ENCODE measurements at regions not wholly inside any gene's neighbourhood (a gene's known extent, or its start where the extent isn't known, plus 50 kb on each side); places are given as distances from the start of the nearest gene placed in this dataset.
A peak's percentile ranks its signal among the peaks of the same experiment; 100 is the strongest.

- no peak for DNase-seq
- TF ChIP-seq POLR2A (IDR thresholded peaks at IDR 0.05; ENCODE audit: low read length): no peak
Measured at GRCh38 chr6:14731611-14732010, 514.3 kb upstream of the JARID2 start.

DNA sequence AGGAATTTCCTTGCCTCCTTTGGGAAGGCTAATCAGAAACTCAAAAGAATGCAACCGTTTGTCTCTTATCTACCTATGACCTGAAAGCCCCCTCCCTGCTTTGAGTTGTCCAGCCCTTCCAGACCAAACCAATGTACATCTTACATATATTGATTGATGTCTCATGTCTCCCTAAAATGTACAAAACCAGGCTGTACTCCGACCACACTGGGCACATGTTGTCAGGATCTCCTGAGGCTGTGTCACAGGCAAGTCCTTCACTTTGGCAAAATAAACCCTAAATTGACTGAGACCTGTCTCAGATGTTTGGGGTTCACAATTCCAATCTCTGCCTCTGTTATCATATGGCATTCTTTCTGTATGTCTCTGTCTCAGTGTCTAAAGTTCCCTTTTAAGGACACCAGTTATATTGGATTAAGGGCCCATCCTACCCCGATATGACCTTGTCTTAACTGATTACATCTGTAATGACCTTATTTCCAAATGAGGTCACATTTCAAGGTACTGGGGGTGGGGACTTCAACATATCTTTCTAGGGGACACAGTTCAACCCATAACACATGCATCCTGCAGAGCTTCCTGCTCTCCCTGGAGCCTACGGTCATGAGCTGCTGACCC lies 513.5 kb upstream of the JARID2 start:
- TF ChIP-seq GATA1 (IDR thresholded peaks at IDR 0.05; ENCODE audit: low read depth, low read length) (no peak), POLR2A (IDR thresholded peaks at IDR 0.05; ENCODE audit: low read length) (no peak)
- peak; percentile 30 to 68 for DNase-seq

- TF ChIP-seq GATA1 (IDR thresholded peaks at IDR 0.05; ENCODE audit: low read depth, low read length): no peak
- no peak for TF ChIP-seq POLR2A (IDR thresholded peaks at IDR 0.05; ENCODE audit: low read length)
- peak in 1 of 2 experiments; percentile 68 for DNase-seq
Measured at GRCh38 chr6:14732844-14733757, 512.8 kb upstream of the JARID2 start.

DNA sequence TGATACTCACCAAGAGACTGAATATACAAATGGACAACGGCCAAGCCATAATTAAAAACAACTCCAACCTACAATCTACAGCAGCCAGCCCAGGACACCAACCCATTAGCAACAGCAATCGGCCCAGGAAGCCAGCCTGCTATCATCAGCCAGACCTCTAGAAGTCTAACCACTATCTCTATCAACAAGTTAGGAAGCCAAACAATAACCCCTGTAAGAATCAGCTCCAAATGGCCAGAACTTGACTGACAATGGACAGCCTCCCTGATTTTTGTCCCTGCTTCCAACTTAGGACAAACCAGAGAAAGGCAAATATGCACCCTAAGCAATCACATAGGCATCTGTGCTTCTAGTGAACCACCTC lies 511.8 kb upstream of the JARID2 start:
- peak; percentile 91 to 96 for DNase-seq
- TF ChIP-seq GATA1 (IDR thresholded peaks at IDR 0.05; ENCODE audit: low read depth, low read length): no peak

GRCh38 chr6:14734416-14735340 lies 511.2 kb upstream of the JARID2 start:
- peak; percentile 53 for TF ChIP-seq POLR2A (IDR thresholded peaks at IDR 0.05; ENCODE audit: low read length)
- peak; percentile 85 for TF ChIP-seq GATA1 (IDR thresholded peaks at IDR 0.05; ENCODE audit: low read depth, low read length)
- DNase-seq: peak; percentile 94 to 98

- peak; percentile 35 to 57 for DNase-seq
- TF ChIP-seq POLR2A (IDR thresholded peaks at IDR 0.05; ENCODE audit: low read length): no peak
- TF ChIP-seq GATA1 (IDR thresholded peaks at IDR 0.05; ENCODE audit: low read depth, low read length): no peak
Measured at GRCh38 chr6:14735956-14736486, 509.8 kb upstream of the JARID2 start.

GRCh38 chr6:14736554-14736953 lies 509.3 kb upstream of the JARID2 start:
- DNase-seq: no peak
- TF ChIP-seq GATA1 (IDR thresholded peaks at IDR 0.05; ENCODE audit: low read depth, low read length) (no peak), POLR2A (IDR thresholded peaks at IDR 0.05; ENCODE audit: low read length) (no peak)

- DNase-seq: no peak
- TF ChIP-seq GATA1 (IDR thresholded peaks at IDR 0.05; ENCODE audit: low read depth, low read length) (no peak), POLR2A (IDR thresholded peaks at IDR 0.05; ENCODE audit: low read length) (no peak)
Measured at GRCh38 chr6:14738497-14738896, 507.4 kb upstream of the JARID2 start.

GRCh38 chr6:14738933-14739332 lies 506.9 kb upstream of the JARID2 start:
- DNase-seq: no peak
- TF ChIP-seq GATA1 (IDR thresholded peaks at IDR 0.05; ENCODE audit: low read depth, low read length): no peak
- no peak for TF ChIP-seq POLR2A (IDR thresholded peaks at IDR 0.05; ENCODE audit: low read length)

GRCh38 chr6:14739827-14740226 lies 506.0 kb upstream of the JARID2 start:
- no peak for TF ChIP-seq GATA1 (IDR thresholded peaks at IDR 0.05; ENCODE audit: low read depth, low read length)
- TF ChIP-seq POLR2A (IDR thresholded peaks at IDR 0.05; ENCODE audit: low read length): no peak
- DNase-seq: no peak

DNA sequence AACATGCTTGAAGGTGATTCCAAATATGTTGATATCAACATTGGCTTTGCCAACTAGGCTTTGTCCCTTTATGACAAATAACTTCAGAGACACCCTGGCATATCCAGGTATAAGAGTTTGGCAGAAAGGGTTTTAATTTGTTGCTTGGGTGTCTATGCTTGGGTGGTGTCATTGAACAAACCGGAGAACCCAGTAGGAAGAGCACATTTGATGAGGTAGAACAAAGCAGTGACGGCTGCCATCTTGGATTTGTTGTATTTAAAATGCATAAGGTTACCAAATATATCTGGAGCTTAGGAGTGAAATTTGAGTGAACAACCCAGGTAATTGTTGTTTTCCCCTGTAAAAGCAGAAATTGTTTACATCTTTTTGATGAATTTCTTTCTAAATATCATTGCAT lies 503.7 kb upstream of the JARID2 start:
- no peak for TF ChIP-seq POLR2A (IDR thresholded peaks at IDR 0.05; ENCODE audit: low read length)
- TF ChIP-seq GATA1 (IDR thresholded peaks at IDR 0.05; ENCODE audit: low read depth, low read length): no peak
- no peak for DNase-seq

DNA sequence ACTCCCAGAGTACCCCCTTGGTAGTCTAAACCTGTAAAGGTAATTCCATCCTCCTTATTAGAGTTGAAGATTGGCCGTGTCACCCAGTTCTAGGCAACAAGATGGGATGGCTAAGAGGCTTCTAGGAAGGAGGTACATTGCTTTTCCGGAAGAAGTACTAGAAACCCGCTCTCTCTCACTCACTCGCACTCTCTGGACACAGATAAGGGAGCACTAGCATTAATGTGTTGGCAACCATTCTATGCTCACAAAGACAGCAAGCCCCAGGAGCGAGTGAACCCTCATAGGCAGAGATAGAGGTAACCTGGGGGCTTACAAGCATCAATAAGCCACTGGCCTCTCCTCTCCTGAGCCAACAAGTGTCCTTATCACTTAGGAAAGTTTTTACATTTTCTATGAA lies 503.2 kb upstream of the JARID2 start:
- TF ChIP-seq GATA1 (IDR thresholded peaks at IDR 0.05; ENCODE audit: low read depth, low read length): no peak
- no peak for TF ChIP-seq POLR2A (IDR thresholded peaks at IDR 0.05; ENCODE audit: low read length)
- no peak for DNase-seq

DNA sequence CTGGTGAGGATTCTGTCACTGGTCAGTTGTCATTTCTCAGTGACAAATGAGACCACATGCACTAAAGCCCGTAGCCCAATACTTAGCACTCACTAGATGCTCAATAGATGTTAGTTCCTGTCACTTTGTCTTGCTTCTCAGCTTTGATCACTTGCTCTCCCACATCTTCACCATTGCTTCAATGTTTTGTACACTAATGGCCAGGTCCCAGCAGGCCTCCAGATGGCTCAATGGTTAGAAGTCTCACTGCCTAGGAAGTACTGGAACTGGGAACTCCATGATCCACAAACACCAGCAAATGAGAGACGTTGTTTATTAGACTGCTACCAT lies 502.8 kb upstream of the JARID2 start:
- TF ChIP-seq GATA1 (IDR thresholded peaks at IDR 0.05; ENCODE audit: low read depth, low read length): no peak
- TF ChIP-seq POLR2A (IDR thresholded peaks at IDR 0.05; ENCODE audit: low read length): no peak
- DNase-seq: peak in 1 of 2 experiments; percentile 52

All from erythroblast (primary cell).